ENCODE measurements at regions not wholly inside any gene's neighbourhood (a gene's known extent, or its start where the extent isn't known, plus 50 kb on each side); places are given as distances from the start of the nearest gene placed in this dataset.
A peak's percentile ranks its signal among the peaks of the same experiment; 100 is the strongest.

DNA sequence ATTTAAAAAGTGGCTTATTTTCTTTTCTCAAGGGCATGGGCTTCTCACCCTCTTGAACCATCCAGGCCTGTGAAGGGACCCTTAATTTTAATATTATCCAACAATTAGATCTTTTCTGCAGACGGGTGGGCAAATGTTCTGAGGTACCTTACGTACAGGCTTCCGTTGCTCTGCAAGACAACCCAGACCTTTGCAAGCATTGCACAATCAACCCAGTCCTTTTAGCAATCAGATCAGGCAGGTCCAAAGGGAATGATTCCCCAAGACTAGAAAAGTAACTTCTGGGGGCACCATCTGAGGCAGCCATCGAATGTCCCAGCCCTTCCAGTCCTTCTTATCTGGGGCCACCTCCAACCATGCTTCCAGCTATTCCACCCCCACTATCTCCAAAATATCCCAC, 67.3 kb upstream of the TACR3 start:
- FAIRE-seq = no peak
- H3K4me3 Mint-ChIP-seq (ENCODE audit: unreplicated experiment) = no peak overlapping the region
- H3K27ac Mint-ChIP-seq (ENCODE audit: unreplicated experiment) = no peak overlapping the region
- Histone ChIP-seq H3K36me3 (ENCODE audit: insufficient read depth, low read length) (no peaks in the 10 kb centered on the region), H3K4me3 (ENCODE audit: insufficient read depth, low read depth, low read length) (no peak overlapping the region), H3K9ac (ENCODE audit: low read length) (no peak overlapping the region), H3K4me2 (ENCODE audit: low read length) (no peak overlapping the region), H2AFZ (ENCODE audit: low read depth, low read length) (no peak overlapping the region), H3K79me2 (ENCODE audit: insufficient read depth, low read length) (no peaks in the 10 kb centered on the region), H3K4me1 (ENCODE audit: insufficient read depth, low read length) (no peaks in the 10 kb centered on the region), H3K27me3 (ENCODE audit: insufficient read depth, low read length) (no peaks in the 10 kb centered on the region), H3K27ac (ENCODE audit: low read depth, low read length) (no peak overlapping the region), H4K20me1 (ENCODE audit: insufficient read depth, low read length) (no peaks in the 10 kb centered on the region), H3K9me3 (ENCODE audit: insufficient read depth, low read depth, low read length) (no peaks in the 10 kb centered on the region)
- TF ChIP-seq, protein P1, sequence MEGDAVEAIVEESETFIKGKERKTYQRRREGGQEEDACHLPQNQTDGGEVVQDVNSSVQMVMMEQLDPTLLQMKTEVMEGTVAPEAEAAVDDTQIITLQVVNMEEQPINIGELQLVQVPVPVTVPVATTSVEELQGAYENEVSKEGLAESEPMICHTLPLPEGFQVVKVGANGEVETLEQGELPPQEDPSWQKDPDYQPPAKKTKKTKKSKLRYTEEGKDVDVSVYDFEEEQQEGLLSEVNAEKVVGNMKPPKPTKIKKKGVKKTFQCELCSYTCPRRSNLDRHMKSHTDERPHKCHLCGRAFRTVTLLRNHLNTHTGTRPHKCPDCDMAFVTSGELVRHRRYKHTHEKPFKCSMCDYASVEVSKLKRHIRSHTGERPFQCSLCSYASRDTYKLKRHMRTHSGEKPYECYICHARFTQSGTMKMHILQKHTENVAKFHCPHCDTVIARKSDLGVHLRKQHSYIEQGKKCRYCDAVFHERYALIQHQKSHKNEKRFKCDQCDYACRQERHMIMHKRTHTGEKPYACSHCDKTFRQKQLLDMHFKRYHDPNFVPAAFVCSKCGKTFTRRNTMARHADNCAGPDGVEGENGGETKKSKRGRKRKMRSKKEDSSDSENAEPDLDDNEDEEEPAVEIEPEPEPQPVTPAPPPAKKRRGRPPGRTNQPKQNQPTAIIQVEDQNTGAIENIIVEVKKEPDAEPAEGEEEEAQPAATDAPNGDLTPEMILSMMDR (IDR thresholded peaks at IDR 0.05; ENCODE audit: insufficient read depth, low read depth, low read length) = no peak
- TF ChIP-seq EZH2 (IDR thresholded peaks at IDR 0.05; ENCODE audit: insufficient read depth, low read length) = no peak
- no peaks in the 10 kb centered on the region for H3K27me3 Mint-ChIP-seq (ENCODE audit: low read depth, unreplicated experiment)
- H3K36me3 Mint-ChIP-seq (ENCODE audit: low read depth, unreplicated experiment) = peaks cover 2% of the 10 kb centered on the region
- no peak for DNase-seq (ENCODE audit: low read depth)
- H3K4me1 Mint-ChIP-seq (ENCODE audit: low read depth, unreplicated experiment) = no peaks in the 10 kb centered on the region
- H3K9me3 Mint-ChIP-seq (ENCODE audit: unreplicated experiment) = peaks cover 9% of the 10 kb centered on the region

DNA sequence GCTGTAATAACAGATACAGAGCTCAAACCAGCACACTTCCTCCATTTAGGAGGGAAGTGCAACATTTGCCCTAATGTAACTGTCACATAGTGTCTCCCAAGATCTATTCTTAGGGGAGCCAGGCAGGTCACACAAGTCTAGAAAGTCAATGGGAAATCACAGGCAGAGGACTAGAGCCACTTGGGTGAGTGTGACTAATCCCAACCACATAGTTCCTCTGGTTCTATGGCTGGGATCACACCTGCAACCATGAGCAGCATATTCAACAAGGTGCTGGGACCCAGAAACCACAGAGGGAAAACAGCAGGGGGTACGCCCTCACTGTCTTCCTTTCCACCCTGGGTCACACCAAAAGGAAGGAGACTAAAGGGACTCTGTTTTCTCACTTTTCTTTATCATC, 66.8 kb upstream of the TACR3 start:
- Histone ChIP-seq H3K27ac (ENCODE audit: low read depth, low read length) (no peak overlapping the region), H3K9me3 (ENCODE audit: insufficient read depth, low read depth, low read length) (no peaks in the 10 kb centered on the region), H4K20me1 (ENCODE audit: insufficient read depth, low read length) (no peaks in the 10 kb centered on the region), H2AFZ (ENCODE audit: low read depth, low read length) (no peak overlapping the region), H3K27me3 (ENCODE audit: insufficient read depth, low read length) (no peaks in the 10 kb centered on the region), H3K36me3 (ENCODE audit: insufficient read depth, low read length) (no peaks in the 10 kb centered on the region), H3K4me2 (ENCODE audit: low read length) (no peak overlapping the region), H3K9ac (ENCODE audit: low read length) (no peak overlapping the region), H3K79me2 (ENCODE audit: insufficient read depth, low read length) (no peaks in the 10 kb centered on the region), H3K4me3 (ENCODE audit: insufficient read depth, low read depth, low read length) (no peak overlapping the region), H3K4me1 (ENCODE audit: insufficient read depth, low read length) (no peaks in the 10 kb centered on the region)
- Mint-ChIP-seq H3K4me3 (ENCODE audit: unreplicated experiment) (no peak overlapping the region), H3K9me3 (ENCODE audit: unreplicated experiment) (peaks cover 9% of the 10 kb centered on the region), H3K4me1 (ENCODE audit: low read depth, unreplicated experiment) (no peaks in the 10 kb centered on the region), H3K27me3 (ENCODE audit: low read depth, unreplicated experiment) (no peaks in the 10 kb centered on the region), H3K36me3 (ENCODE audit: low read depth, unreplicated experiment) (peaks cover 2% of the 10 kb centered on the region), H3K27ac (ENCODE audit: unreplicated experiment) (no peak overlapping the region)
- FAIRE-seq (no peak), DNase-seq (ENCODE audit: low read depth) (no peak)
- TF ChIP-seq, protein P1 (IDR thresholded peaks at IDR 0.05; ENCODE audit: insufficient read depth, low read depth, low read length) = no peak
- no peak for TF ChIP-seq EZH2 (IDR thresholded peaks at IDR 0.05; ENCODE audit: insufficient read depth, low read length)

DNA sequence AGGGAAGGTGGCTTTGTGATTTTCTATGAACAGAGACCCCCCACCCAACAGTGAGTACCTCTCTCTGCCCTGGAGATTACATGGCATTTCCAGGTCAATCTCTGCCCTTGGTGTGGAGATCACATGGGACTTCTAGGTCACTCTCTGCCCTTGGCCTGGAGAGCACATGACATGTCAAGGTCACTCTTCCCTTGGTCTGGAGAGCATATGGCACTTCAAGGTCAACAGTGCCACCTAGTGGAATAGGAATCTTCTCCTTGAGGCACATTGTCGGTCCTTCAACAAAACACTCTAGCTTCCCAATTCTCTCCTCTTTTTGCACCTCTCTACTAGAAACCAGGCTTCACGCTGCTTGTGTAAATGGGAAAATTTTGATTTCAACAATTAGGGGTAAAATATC, 66.2 kb upstream of the TACR3 start:
- H3K36me3 ChIP-seq (ENCODE audit: insufficient read depth, low read length) = no peaks in the 10 kb centered on the region
- H3K79me2 ChIP-seq (ENCODE audit: insufficient read depth, low read length) = no peaks in the 10 kb centered on the region
- Mint-ChIP-seq H3K36me3 (ENCODE audit: low read depth, unreplicated experiment) (peaks cover 2% of the 10 kb centered on the region), H3K9me3 (ENCODE audit: unreplicated experiment) (peaks cover 9% of the 10 kb centered on the region), H3K27ac (ENCODE audit: unreplicated experiment) (no peak overlapping the region), H3K27me3 (ENCODE audit: low read depth, unreplicated experiment) (no peaks in the 10 kb centered on the region), H3K4me3 (ENCODE audit: unreplicated experiment) (no peak overlapping the region), H3K4me1 (ENCODE audit: low read depth, unreplicated experiment) (no peaks in the 10 kb centered on the region)
- H4K20me1 ChIP-seq (ENCODE audit: insufficient read depth, low read length) = no peaks in the 10 kb centered on the region
- no peak overlapping the region for H3K4me3 ChIP-seq (ENCODE audit: insufficient read depth, low read depth, low read length)
- H3K4me2 ChIP-seq (ENCODE audit: low read length) = no peak overlapping the region
- TF ChIP-seq EZH2 (IDR thresholded peaks at IDR 0.05; ENCODE audit: insufficient read depth, low read length) = no peak
- TF ChIP-seq, protein P1 (IDR thresholded peaks at IDR 0.05; ENCODE audit: insufficient read depth, low read depth, low read length) = peak; percentile 27
- no peak overlapping the region for H3K27ac ChIP-seq (ENCODE audit: low read depth, low read length)
- DNase-seq (ENCODE audit: low read depth) (peak; percentile 2), FAIRE-seq (no peak)
- no peaks in the 10 kb centered on the region for H3K27me3 ChIP-seq (ENCODE audit: insufficient read depth, low read length)
- no peaks in the 10 kb centered on the region for H3K9me3 ChIP-seq (ENCODE audit: insufficient read depth, low read depth, low read length)
- no peak overlapping the region for H3K9ac ChIP-seq (ENCODE audit: low read length)
- no peaks in the 10 kb centered on the region for H3K4me1 ChIP-seq (ENCODE audit: insufficient read depth, low read length)
- no peak overlapping the region for H2AFZ ChIP-seq (ENCODE audit: low read depth, low read length)
